Liver (tissue), 2 donors: ENCODE measurements at regions not wholly inside any gene's neighbourhood (a gene's known extent, or its start where the extent isn't known, plus 50 kb on each side); places are given as distances from the start of the nearest gene placed in this dataset.

Source experiments
- FOXA1 ChIP-seq: IDR thresholded peaks from 2 replicates; pipeline ENCODE4 v1.6.1; 2016; ENCODE audit warnings: antibody characterized with exemption
- TF ChIP-seq, protein P1 (sequence below): fragments of 150-350 bp; IDR thresholded peaks from 2 replicates; pipeline ENCODE4 v1.5.1; 2017; ENCODE audit warnings: improper control_type of control experiment, low read depth, low read length; ENCODE audit not compliant: missing input control
- donor health status: healthy.

DNA sequence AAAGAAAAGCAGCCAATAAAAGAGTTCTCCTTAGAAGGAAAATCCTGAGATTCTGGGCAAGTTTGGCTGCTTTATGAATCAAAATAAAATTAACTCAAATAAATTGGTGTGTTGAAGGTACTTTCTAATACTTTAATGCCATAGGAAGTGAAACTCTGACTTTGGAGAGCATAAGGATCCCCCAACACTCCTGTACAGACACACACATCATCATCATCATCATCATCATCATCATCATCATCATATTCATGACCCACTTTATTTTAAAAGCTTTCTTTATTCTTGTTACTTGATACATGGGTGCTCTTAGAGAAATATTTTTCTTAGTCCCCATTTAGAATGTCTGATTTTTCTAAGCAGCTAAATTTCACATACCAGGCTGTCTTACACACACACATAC, 283.1 kb upstream of the CYRIA start:
- TF ChIP-seq, protein P1, sequence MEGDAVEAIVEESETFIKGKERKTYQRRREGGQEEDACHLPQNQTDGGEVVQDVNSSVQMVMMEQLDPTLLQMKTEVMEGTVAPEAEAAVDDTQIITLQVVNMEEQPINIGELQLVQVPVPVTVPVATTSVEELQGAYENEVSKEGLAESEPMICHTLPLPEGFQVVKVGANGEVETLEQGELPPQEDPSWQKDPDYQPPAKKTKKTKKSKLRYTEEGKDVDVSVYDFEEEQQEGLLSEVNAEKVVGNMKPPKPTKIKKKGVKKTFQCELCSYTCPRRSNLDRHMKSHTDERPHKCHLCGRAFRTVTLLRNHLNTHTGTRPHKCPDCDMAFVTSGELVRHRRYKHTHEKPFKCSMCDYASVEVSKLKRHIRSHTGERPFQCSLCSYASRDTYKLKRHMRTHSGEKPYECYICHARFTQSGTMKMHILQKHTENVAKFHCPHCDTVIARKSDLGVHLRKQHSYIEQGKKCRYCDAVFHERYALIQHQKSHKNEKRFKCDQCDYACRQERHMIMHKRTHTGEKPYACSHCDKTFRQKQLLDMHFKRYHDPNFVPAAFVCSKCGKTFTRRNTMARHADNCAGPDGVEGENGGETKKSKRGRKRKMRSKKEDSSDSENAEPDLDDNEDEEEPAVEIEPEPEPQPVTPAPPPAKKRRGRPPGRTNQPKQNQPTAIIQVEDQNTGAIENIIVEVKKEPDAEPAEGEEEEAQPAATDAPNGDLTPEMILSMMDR, result no peak
- TF ChIP-seq FOXA1, result no peak
